Sigmoid colon (tissue), 6 donors: ENCODE measurements at regions not wholly inside any gene's neighbourhood (a gene's known extent, or its start where the extent isn't known, plus 50 kb on each side); places are given as distances from the start of the nearest gene placed in this dataset.
A peak's percentile ranks its signal among the peaks of the same experiment; 100 is the strongest.
"Not testable (repeated sequence)": the region's sequence is repeated elsewhere in the genome, so short reads cannot be mapped to it uniquely, and the experiment has no call there.

Experiments
- DNase-seq: peaks from one replicate; pipeline ENCODE4 v3.0.0-alpha.2; 2019
- H3K27ac ChIP-seq, 4 donors: fragments of 200-600 bp; sonication (generic); one replicate each; pipeline ENCODE4 v1.5.1; 2016 to 2019; ENCODE audit warnings: mild to moderate bottlenecking in 1 of 4
- H3K27me3 ChIP-seq, 3 donors: fragments of 200-600 bp; sonication (generic); one replicate each; pipeline ENCODE4 v1.5.1; 2019; ENCODE audit warnings: mild to moderate bottlenecking in 1 of 3
- H3K36me3 ChIP-seq, 4 donors: fragments of 200-600 bp; sonication (generic); one replicate each; pipeline ENCODE4 v1.5.1; 2016 to 2019
- H3K4me1 ChIP-seq, 4 donors: fragments of 200-600 bp; sonication (generic); one replicate each; pipeline ENCODE4 v1.5.1; 2017 to 2019
- H3K4me3 ChIP-seq, 4 donors: fragments of 200-600 bp; sonication (generic); one replicate each; pipeline ENCODE4 v1.5.1; 2017 to 2019; ENCODE audit warnings: mild to moderate bottlenecking in 2 of 4, moderate library complexity in 1 of 4
- H3K9me3 ChIP-seq, 4 donors: fragments of 200-600 bp in 3 of 4; sonication (generic) in 3 of 4; one replicate each; pipeline versions ENCODE4 v1.5.1 to v1.6.1; 2013 to 2019
- EP300 ChIP-seq, 4 donors: sonication (generic); formaldehyde crosslinking; IDR thresholded peaks; one replicate each; pipeline ENCODE4 v1.6.1; 2017; ENCODE audit warnings: antibody characterized with exemption in 4 of 4
- POLR2A ChIP-seq, 2 donors: fragments of 450-650 bp; IDR thresholded peaks; one replicate each; pipeline ENCODE4 v1.6.1; 2016; ENCODE audit warnings: antibody characterized with exemption in 2 of 2, mild to moderate bottlenecking in 2 of 2, moderate library complexity in 2 of 2
- POLR2AphosphoS5 ChIP-seq, 4 donors: sonication (generic); formaldehyde crosslinking; IDR thresholded peaks; one replicate each; pipeline ENCODE4 v1.6.1; 2017; ENCODE audit warnings: antibody characterized with exemption in 4 of 4
- WGBS, 2 donors: extraction: QIAGEN DNeasy Blood & Tissue Kit; methylation state at CpG; one replicate each; pipeline ENCODE4 v1.1.7; 2013; 5-methylcytosine and 5-hydroxymethylcytosine counted together
- intact Hi-C: fragments of 100-400 bp; cut with DNase I; formaldehyde crosslinking; loops from one replicate; pipeline ENCODE4 v1.15.1; 2023
- TF ChIP-seq, protein P1 (sequence below), 4 experiments: fragments of 450-650 bp in 3 of 4; fragments of 200-600 bp in 1 of 4; IDR thresholded peaks; one replicate each; pipeline ENCODE4 v1.5.1; 2016 to 2019; ENCODE audit warnings: antibody characterized with exemption in 4 of 4, mild to moderate bottlenecking in 3 of 4, moderate library complexity in 2 of 4
- donor health status: healthy with polysubstance abuse.
- donor health status: healthy.

DNA sequence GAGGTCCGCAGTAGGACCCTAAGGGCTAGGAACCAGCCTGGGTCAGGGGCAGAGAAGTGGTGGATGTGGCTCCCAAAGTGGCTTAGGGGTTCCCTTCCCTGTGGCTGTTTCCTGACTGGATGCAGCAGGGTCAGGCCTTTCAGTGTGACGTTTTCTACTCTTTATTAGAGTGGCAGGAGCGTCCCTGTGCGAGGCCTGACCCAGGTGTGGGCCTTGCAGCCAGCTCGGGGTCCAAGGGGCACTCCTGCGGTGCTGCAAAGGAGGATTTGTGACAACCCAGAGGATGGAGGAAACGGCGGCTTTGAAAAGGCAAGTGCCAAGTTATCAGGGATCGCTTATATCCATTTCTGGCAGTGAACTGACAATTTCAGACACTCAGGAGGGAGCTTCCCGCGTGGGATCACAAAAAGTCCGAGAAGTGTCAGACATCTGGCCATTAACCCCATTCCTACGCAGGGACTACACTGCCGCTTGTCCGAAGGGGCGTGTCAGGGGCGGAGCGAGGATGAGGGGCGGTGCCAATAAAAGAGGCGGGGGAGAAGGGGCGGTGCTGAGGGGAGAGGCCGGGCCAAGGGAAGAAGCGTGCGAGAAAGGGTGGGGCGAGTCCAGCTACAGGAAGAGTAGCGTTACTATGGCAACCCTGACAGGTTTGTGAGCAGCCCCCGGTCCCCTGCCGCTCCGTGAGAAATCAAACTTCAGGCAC is 98.8 kb upstream of the ZNF722 start:
- WGBS, 2 donors: 15 to 41% methylated on average over 29 of the region's 29 CpGs
- H3K36me3 ChIP-seq: no peaks in the 10 kb centered on the region
- peak overlapping the region; percentile 16 to 75 (median 60) for H3K4me3 ChIP-seq
- peak overlapping the region in 3 of 4 donors; percentile 68 to 77 (median 72) for H3K27ac ChIP-seq
- H3K4me1 ChIP-seq: peaks cover 0 to 13% (median 5%) of the 10 kb centered on the region in 4 donors
- no peaks in the 10 kb centered on the region for H3K27me3 ChIP-seq
- intact Hi-C loops: no loop called here
- DNase-seq: peak; percentile 76
- no peaks in the 10 kb centered on the region for H3K9me3 ChIP-seq
- TF ChIP-seq EP300 (IDR thresholded peaks at IDR 0.05) (no peak), POLR2A (IDR thresholded peaks at IDR 0.05) (no peak), POLR2AphosphoS5 (IDR thresholded peaks at IDR 0.05) (no peak)
- TF ChIP-seq, protein P1, sequence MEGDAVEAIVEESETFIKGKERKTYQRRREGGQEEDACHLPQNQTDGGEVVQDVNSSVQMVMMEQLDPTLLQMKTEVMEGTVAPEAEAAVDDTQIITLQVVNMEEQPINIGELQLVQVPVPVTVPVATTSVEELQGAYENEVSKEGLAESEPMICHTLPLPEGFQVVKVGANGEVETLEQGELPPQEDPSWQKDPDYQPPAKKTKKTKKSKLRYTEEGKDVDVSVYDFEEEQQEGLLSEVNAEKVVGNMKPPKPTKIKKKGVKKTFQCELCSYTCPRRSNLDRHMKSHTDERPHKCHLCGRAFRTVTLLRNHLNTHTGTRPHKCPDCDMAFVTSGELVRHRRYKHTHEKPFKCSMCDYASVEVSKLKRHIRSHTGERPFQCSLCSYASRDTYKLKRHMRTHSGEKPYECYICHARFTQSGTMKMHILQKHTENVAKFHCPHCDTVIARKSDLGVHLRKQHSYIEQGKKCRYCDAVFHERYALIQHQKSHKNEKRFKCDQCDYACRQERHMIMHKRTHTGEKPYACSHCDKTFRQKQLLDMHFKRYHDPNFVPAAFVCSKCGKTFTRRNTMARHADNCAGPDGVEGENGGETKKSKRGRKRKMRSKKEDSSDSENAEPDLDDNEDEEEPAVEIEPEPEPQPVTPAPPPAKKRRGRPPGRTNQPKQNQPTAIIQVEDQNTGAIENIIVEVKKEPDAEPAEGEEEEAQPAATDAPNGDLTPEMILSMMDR (IDR thresholded peaks at IDR 0.05): no peak

DNA sequence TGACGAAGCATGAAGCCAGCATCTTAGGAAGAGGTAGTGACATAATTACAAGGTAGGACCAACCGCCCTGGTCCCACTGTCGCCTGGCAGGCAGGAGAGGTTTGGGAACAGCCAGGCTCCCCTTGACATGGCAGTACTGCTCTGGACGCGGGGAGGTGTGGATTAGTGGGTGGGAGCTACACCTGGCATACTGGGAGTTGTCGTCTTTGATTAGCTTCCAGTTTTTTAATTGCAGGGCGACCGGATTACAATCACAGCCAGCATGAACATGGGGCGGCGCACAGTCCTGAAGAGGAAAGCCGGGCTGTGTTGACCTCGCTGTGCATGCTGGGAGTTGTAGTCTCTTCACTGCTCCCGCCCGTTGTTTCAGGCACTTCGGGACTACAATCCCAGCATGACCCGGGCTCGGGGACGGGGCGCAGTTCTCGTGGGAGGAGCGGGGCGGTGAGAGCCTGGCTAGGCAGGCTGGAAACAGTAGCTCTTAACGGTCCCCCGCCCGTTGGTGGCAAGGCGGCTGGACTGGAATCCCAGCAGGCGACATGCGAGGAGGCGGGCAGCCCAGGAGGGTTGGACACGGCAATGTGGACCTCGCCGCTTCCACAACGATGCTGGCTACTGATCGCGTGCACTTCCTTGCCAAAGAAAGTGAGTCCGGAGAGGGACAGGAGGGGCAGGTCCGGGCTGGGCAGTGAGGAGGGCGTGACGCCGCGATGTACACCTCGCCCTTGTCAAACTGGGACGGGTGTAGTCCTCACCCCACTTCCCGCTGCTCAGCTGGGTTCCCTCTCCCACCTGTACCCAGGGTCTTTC is 98.0 kb upstream of the ZNF722 start:
- intact Hi-C loops: no loop called here
- H3K27me3 ChIP-seq: no peaks in the 10 kb centered on the region
- H3K4me1 ChIP-seq: peaks cover 0 to 13% (median 5%) of the 10 kb centered on the region in 4 donors
- peak overlapping the region in 3 of 4 donors; percentile 68 to 77 (median 72) for H3K27ac ChIP-seq
- no peaks in the 10 kb centered on the region for H3K36me3 ChIP-seq
- TF ChIP-seq, protein P1 (IDR thresholded peaks at IDR 0.05): no peak
- TF ChIP-seq POLR2AphosphoS5 (IDR thresholded peaks at IDR 0.05): peak in 2 of 4 donors; percentile 6 to 66
- DNase-seq: peak; percentile 85
- WGBS, 2 donors: 2 to 35% methylated on average over 44 of the region's 44 CpGs
- peak overlapping the region; percentile 16 to 75 (median 60) for H3K4me3 ChIP-seq
- H3K9me3 ChIP-seq: no peaks in the 10 kb centered on the region

DNA sequence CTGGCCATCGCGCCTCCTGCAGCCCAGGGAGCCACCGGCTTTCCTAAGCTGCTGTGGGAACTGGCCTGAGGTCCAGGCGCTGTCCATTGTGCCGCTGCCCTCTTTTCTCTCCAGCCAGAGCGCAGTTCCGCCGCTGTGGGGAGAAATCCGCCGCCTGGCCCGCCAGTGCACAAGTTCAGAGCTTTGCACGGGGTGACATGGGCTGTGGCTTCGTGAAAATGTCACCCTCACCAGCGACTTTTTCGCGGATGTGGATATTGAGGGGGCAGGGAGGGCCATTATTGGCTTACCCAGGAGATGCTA is 97.5 kb upstream of the ZNF722 start:
- intact Hi-C loops, DNase-seq, H3K9me3 ChIP-seq, H3K36me3 ChIP-seq, H3K27me3 ChIP-seq: not testable (repeated sequence)
- WGBS, 2 donors: 9 to 30% methylated on average over 16 of the region's 16 CpGs
- H3K4me3 ChIP-seq: peak overlapping the region in 3 of 4 donors; percentile 60 to 75 (median 60)
- H3K27ac ChIP-seq: peak overlapping the region in 3 of 4 donors; percentile 68 to 77 (median 72)
- H3K4me1 ChIP-seq: peaks cover 0 to 13% (median 5%) of the 10 kb centered on the region in 4 donors

DNA sequence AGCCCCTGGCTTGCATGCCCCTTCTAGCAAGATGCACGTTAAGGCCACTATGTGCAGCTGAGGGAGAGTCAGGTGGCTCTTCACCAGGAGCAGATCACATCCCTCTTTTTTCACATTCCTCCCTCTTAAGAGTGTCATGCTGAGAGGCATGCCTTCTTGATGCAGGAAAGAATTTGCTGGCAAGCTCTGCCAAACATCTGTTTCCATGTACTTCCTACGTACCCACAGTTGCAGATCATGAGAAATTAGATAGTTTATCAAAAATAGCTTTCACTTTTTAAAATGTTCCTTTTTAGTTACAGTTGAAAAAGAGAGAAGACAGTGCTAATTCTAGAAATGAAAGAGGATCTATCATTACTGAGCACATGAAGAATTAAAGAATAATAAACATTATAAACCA is 79.7 kb upstream of the ZNF722 start:
- H3K36me3 ChIP-seq: no peaks in the 10 kb centered on the region
- intact Hi-C loops: no loop called here
- H3K4me3 ChIP-seq: no peak overlapping the region
- no peaks in the 10 kb centered on the region for H3K9me3 ChIP-seq
- TF ChIP-seq, protein P1 (IDR thresholded peaks at IDR 0.05): no peak
- TF ChIP-seq POLR2AphosphoS5 (IDR thresholded peaks at IDR 0.05) (no peak), EP300 (IDR thresholded peaks at IDR 0.05) (no peak), POLR2A (IDR thresholded peaks at IDR 0.05) (no peak)
- 52 to 76% methylated on average over 2 of the region's 2 CpGs for WGBS, 2 donors
- no peak for DNase-seq
- H3K27ac ChIP-seq: no peak overlapping the region
- no peaks in the 10 kb centered on the region for H3K4me1 ChIP-seq
- H3K27me3 ChIP-seq: no peaks in the 10 kb centered on the region

DNA sequence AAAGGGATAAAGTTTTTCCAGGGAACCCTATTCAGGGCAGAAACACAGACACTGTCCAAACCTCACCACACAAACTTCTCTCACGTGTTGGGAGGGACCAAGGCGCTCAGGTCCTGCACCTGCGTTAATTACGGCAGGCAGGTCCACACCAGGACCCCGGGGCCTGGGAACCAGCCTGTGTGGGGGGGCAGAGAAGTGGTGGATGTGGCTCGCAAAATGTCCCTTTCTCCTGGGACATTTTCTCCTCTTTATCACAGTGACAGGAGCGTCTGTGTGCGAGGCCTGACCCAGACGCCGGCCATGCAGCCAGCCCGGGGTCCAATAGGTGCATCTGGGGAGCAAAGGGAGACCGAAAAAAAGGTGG is 73.4 kb upstream of the ZNF722 start:
- peak overlapping the region; percentile 62 to 90 (median 83) for H3K27ac ChIP-seq
- H3K4me3 ChIP-seq: peak overlapping the region in 3 of 4 donors; percentile 57 to 79 (median 73)
- peaks cover 0 to 12% (median 3%) of the 10 kb centered on the region in 4 donors for H3K4me1 ChIP-seq
- H3K36me3 ChIP-seq: no peaks in the 10 kb centered on the region
- DNase-seq: no peak
- 4 to 40% methylated on average over 12 of the region's 12 CpGs for WGBS, 2 donors
- intact Hi-C loops: no loop called here
- peaks cover 0 to 15% (median 0%) of the 10 kb centered on the region in 4 donors for H3K9me3 ChIP-seq
- TF ChIP-seq EP300 (IDR thresholded peaks at IDR 0.05) (no peak), POLR2AphosphoS5 (IDR thresholded peaks at IDR 0.05) (no peak), POLR2A (IDR thresholded peaks at IDR 0.05) (no peak)
- TF ChIP-seq, protein P1 (IDR thresholded peaks at IDR 0.05): no peak
- H3K27me3 ChIP-seq: no peaks in the 10 kb centered on the region
